ENCODE measurements at regions not wholly inside any gene's neighbourhood (a gene's known extent, or its start where the extent isn't known, plus 50 kb on each side); places are given as distances from the start of the nearest gene placed in this dataset.

GRCh38 chr13:44305917-44306370 lies 67.7 kb upstream of the SERP2 start:
- TF ChIP-seq CTCF (IDR thresholded peaks at IDR 0.05 in 4 of 5, conservative IDR thresholded peaks at IDR 0.05 in 1 of 5) (no peak), POLR2A (IDR thresholded peaks at IDR 0.05) (no peak)
- ATAC-seq (no peak), DNase-seq (no peak)
- H3K27ac ChIP-seq, result peak overlapping the region; percentile 53 to 89 (median 64)
- H3K4me1 ChIP-seq, result peaks cover 58 to 79% of the 10 kb centered on the region in 2 donors
- no peaks in the 10 kb centered on the region for H3K36me3 ChIP-seq
- intact Hi-C loops (cut with DNase I; ENCODE audit: low total_unique reads) (loop anchor here (10.0 kb wide), 1 partner anchor 619 kb away; no protein-coding TSS in a partner anchor), in situ Hi-C loops (cut with MboI; ENCODE audit: low sequenced_read_pairs in 4 of 4) (loop anchor here in 1 of 4 donors (10.0 kb wide), 1 partner anchor 71 kb away; no protein-coding TSS in a partner anchor)
- H3K9me3 ChIP-seq, result no peaks in the 10 kb centered on the region
- no peaks in the 10 kb centered on the region for H3K27me3 ChIP-seq
- H3K4me3 ChIP-seq, result no peak overlapping the region

- in situ Hi-C loops (cut with MboI; ENCODE audit: low sequenced_read_pairs in 4 of 4), result loop anchor here in 1 of 4 donors (10.0 kb wide), 1 partner anchor 72 kb away; no protein-coding TSS in a partner anchor
- no peaks in the 10 kb centered on the region for H3K27me3 ChIP-seq
- ATAC-seq (peak in 1 of 2 donors; percentile 3), DNase-seq (no peak)
- intact Hi-C loops (cut with DNase I; ENCODE audit: low total_unique reads), result loop anchor here (10.0 kb wide), 1 partner anchor 618 kb away; no protein-coding TSS in a partner anchor
- no peaks in the 10 kb centered on the region for H3K36me3 ChIP-seq
- TF ChIP-seq CTCF (IDR thresholded peaks at IDR 0.05 in 4 of 5, conservative IDR thresholded peaks at IDR 0.05 in 1 of 5) (no peak), POLR2A (IDR thresholded peaks at IDR 0.05) (peak in 1 of 2 donors; percentile 18)
- peak overlapping the region; percentile 71 to 89 (median 73) for H3K27ac ChIP-seq
- H3K4me3 ChIP-seq, result no peak overlapping the region
- H3K4me1 ChIP-seq, result peaks cover 53 to 73% of the 10 kb centered on the region in 2 donors
- H3K9me3 ChIP-seq, result no peaks in the 10 kb centered on the region
Observed at GRCh38 chr13:44306371-44307192, 67.0 kb upstream of the SERP2 start.

- no peaks in the 10 kb centered on the region for H3K27me3 ChIP-seq
- no peak overlapping the region for H3K4me3 ChIP-seq
- no peaks in the 10 kb centered on the region for H3K9me3 ChIP-seq
- intact Hi-C loops (cut with DNase I; ENCODE audit: low total_unique reads) (loop anchor here (10.0 kb wide), 1 partner anchor 618 kb away; no protein-coding TSS in a partner anchor), in situ Hi-C loops (cut with MboI; ENCODE audit: low sequenced_read_pairs in 4 of 4) (loop anchor here in 1 of 4 donors (10.0 kb wide), 1 partner anchor 72 kb away; no protein-coding TSS in a partner anchor)
- DNase-seq (no peak), ATAC-seq (no peak)
- TF ChIP-seq CTCF (IDR thresholded peaks at IDR 0.05 in 4 of 5, conservative IDR thresholded peaks at IDR 0.05 in 1 of 5), result no peak
- TF ChIP-seq POLR2A (IDR thresholded peaks at IDR 0.05), result no peak
- peaks cover 46 to 66% of the 10 kb centered on the region in 2 donors for H3K4me1 ChIP-seq
- H3K36me3 ChIP-seq, result no peaks in the 10 kb centered on the region
- peak overlapping the region; percentile 14 to 89 (median 73) for H3K27ac ChIP-seq
Observed at GRCh38 chr13:44307255-44307654, 66.4 kb upstream of the SERP2 start.

- ATAC-seq, result no peak
- in situ Hi-C loops (cut with MboI; ENCODE audit: low sequenced_read_pairs in 4 of 4), result loop anchor here in 1 of 4 donors (10.0 kb wide), 1 partner anchor 73 kb away; no protein-coding TSS in a partner anchor
Observed at GRCh38 chr13:44307844-44308243, 65.8 kb upstream of the SERP2 start.

More at GRCh38 chr13:44307844-44308243, 65.8 kb upstream of the SERP2 start:
- Histone ChIP-seq H3K4me3 (no peak overlapping the region), H3K9me3 (no peaks in the 10 kb centered on the region), H3K27me3 (no peaks in the 10 kb centered on the region), H3K4me1 (peaks cover 42 to 60% of the 10 kb centered on the region in 2 donors), H3K36me3 (no peaks in the 10 kb centered on the region), H3K27ac (peak overlapping the region; percentile 14 to 89 (median 73))
- no peak for DNase-seq
- intact Hi-C loops (cut with DNase I; ENCODE audit: low total_unique reads), result loop anchor here (10.0 kb wide), 1 partner anchor 617 kb away; no protein-coding TSS in a partner anchor
- TF ChIP-seq CTCF (IDR thresholded peaks at IDR 0.05 in 4 of 5, conservative IDR thresholded peaks at IDR 0.05 in 1 of 5) (no peak), POLR2A (IDR thresholded peaks at IDR 0.05) (no peak)
